ENCODE measurements at regions not wholly inside any gene's neighbourhood (a gene's known extent, or its start where the extent isn't known, plus 50 kb on each side); places are given as distances from the start of the nearest gene placed in this dataset.

DNA sequence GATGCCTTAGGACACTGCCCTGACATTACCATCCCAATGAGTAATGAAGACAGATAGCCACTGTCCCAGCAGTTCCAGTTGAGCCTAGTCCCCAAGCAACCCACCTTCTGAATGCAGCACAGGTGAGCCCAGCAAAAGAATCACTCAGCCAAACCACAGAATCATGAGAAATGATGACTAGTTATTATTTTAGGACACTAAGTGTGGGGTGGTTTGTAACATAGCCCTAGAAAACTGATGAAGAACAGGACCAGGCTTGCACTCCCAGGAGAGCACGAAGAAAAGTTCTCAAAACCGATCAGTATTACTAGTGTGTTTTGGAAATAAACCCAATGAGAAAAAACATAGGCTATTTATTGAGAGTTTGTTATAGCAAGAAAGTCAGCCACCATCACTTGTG is 129.6 kb upstream of the CNTN6 start:
- no peak for DNase-seq

DNA sequence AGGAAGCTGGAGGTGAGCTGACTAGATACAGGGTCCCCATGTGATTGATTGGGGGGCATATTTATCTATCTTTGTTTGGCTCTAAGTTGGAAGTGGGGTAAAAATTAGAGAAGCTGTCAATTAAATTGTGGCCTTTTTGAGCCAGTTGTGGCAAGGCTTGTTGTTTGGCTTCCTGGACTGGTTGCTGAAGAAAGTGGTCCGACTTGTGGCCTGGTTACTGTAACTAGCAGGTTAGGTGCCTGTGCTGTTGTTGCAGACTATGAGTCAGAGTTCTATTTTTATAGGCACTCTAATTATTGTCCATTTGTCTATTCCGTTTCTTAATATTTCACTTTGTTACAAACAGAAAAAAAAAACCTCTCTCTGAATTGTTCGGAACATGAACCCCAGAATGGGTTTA is 129.1 kb upstream of the CNTN6 start:
- no peak for DNase-seq

DNA sequence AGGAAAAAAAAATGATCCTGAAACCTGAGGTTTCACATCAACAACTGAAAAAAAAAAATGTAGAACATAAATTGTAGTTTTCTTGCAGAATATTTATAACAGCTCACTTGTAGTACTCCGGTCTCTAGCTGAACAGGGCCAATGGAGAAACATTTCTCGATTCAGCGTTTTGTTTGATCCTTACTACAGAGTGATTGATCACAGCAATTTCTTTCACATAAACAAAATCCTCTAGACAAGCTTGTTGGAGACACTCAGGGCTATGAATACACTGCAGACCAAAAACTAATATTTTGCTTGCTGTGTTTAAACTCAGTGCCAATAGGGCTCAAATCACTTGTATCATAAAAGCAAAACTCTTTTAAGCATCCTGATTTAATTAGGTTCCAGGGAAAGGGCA is 127.0 kb upstream of the CNTN6 start:
- no peak for DNase-seq

DNA sequence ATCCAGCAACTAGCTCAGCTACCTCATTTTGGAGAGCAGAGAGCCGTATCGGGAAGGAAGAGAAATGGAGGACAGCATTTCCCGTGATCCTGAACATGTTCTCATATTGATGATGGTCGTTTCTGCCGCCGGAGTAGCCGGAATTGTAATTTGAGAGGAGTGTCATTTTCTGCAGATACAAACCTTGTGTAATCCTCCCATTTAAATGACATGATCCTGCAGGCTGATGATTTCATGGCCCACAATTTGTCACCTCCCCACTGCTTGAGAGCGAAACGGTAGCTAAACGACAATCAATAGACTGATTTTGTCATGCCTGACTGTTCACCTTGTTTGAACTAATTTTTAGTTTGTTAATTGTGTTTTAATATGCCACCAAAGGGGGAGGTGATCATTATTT is 126.5 kb upstream of the CNTN6 start:
- no peak for DNase-seq

DNA sequence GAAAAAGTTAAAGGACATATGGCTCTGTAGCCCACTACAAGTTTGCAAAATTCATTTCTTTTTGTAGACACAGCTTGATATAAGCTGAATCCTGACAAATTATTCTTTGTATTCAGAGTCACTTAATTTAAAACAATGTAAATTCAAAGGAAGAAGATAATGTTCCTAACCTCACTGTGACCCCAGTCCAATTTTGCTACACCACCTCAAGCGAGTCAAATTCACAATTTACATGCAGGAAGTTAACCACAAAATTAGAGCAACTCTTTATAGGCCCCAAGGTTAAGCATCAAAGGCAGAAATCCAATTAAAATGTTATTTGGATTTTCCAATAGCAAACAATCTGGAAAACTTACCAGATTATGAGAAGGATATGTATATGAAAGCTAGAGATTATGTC is 119.5 kb upstream of the CNTN6 start:
- DNase-seq: no peak

DNA sequence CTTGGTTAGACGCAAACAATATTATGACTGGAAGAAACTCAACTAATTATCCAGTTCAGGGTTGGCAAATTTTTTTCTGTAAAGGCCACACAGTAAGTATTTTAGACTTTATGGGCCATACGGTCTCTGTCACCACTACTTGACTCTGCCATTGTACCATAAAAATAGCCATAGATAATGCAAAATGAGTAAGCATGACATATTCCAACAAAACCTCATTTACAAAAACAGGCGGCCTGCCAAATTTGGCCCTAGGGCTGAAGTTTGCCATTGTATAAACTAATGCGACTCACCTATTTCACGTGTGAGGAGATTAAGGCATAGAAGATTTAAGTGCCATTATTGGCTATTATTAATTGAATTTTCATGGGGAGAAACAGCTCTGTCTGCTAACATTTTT is 116.8 kb upstream of the CNTN6 start:
- DNase-seq: no peak

DNA sequence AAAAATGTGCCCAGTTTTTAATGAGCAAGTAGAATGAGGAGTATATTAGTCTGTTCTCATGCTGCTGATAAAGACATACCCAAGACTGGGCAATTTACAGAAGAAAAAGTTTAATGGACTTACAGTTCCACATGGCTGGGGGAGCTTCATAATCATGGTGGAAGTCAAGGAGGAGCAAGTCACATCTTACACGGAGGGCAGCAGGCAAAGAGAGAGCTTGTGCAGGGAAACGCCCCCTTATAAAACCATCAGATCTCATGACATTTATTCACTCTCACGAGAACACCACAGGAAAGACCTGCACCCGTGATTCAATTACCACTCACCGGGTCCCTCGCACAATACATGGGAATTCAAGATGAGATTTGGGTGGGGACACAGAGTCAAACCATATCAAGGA is 111.7 kb upstream of the CNTN6 start:
- DNase-seq: no peak

DNA sequence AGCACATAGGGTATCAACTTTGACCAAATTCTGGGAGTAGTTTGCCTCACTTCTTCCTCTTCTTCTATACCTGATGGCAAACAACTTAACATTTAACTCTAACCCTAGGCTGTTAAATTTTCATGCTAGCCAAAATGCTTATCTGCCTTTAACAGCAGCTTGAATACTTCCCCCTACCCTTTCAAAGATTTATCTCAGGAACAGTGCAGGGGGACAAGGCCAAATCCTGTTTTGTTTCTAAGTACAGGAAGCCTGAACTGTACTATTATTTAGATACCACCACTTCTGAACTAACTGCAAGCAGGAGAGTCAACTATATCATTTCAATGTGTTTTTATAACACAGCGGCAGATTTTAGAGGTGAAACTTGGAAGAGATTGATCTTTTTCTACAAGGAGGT is 104.0 kb upstream of the CNTN6 start:
- no peak for DNase-seq

DNA sequence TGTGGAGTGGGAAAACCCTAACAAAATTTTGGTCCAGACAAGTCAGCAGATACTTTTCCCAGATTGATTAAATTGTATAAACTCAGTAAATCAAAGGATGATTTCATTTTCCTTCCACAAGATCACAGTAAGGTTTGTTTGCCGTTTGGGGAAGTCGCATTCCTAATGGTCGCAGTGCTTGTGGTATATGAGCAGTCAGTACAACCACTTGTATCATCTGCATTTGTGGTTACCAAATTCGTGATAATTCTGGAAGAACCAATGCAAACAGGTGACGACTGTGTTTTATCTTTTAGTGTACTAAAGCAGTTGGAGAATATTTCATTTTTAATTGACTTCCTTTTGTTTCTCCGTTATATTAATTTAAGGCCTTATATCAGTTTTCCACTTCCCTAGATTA is 100.0 kb upstream of the CNTN6 start:
- no peak for DNase-seq

DNA sequence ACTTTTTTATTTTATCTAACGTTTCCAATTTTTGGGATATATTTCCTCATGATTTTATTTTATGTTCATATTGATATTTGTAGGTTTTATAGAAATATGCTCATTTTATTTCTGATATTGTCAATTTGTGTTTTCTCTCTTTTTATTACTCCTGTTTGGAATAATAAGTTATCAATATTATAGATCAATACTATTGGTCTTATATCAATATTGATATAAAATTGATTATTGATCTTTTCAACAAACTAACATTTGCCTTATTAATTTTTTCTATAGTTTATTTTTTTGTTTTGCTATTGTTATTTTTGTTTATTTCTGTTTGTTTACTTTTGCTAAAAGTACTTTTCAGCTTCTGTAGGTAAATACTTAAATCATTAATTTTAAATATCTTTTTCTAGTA is 90.8 kb upstream of the CNTN6 start:
- no peak for DNase-seq

DNA sequence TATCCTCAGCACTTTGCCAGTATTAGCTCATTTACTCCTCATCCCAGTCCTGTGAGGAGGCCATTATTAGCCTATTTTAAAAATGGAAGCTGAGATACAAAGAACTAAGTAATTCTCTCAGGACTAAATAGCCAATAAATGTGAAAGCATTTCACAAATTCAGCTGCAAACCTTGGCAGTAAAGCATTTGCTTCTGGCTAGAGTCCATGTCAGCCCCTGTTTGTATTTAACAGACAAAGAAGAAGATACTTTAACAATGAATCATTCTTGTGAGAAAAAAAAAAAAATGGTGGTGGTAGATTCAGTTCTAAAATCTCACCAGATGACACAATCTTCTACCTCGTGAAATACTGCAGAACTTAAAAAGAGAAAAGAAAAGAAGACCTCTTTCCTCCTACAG is 85.0 kb upstream of the CNTN6 start:
- DNase-seq: no peak

DNA sequence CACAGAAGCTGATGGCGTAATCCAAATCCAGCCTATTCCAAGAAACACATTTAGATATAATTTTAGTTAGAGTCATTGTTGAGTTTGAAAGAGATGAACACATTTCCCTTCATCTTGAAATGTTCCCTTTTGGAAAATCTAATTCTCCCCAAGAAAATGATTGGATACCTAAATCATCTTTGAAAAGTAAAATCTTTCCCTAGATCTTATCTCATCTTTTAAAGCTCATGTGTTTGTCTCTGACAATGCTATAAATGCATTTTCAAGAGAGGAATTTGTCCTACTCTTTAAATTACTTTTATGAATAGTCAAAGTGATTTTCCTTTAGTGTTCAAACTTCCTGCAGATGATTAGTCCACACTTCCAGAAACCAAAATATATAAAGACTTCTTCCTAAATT is 82.6 kb upstream of the CNTN6 start:
- DNase-seq: no peak

DNA sequence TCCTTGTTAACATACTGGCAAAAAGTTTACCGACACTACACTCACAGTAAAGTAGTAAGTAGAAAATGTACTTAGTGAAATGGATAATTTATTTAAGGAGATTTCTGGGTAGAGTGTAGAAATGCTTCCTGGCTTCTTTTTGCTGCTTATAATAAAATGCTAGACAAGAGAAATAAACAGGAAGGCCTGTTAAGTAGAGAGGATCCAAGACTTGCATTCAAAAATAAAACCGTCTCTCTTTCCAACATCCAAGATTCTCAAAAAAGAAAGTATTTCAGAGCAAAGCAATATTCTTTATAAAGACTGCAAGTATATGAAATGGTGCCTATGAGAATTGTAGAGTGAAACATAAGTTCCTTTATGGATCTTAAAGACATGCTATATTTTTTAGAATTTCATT is 77.0 kb upstream of the CNTN6 start:
- DNase-seq: no peak

DNA sequence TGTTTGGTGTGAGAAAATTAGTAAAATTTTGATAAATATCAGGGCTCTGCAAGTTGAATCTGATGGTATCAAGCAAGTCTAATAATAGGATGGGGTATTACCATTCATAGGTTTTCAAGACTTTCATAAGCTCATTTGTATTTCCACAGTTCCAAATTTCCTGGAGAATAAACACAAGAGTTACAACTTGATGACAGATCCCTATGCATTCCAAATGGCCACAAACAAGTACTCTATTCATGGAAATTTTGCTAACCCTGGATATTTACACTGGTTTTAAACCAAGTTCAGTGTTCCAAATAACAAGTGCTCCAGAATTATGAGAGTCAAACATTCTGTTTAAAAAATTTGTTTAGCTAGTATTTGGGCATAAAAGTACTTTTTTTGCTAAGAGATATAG is 75.0 kb upstream of the CNTN6 start:
- DNase-seq: no peak

DNA sequence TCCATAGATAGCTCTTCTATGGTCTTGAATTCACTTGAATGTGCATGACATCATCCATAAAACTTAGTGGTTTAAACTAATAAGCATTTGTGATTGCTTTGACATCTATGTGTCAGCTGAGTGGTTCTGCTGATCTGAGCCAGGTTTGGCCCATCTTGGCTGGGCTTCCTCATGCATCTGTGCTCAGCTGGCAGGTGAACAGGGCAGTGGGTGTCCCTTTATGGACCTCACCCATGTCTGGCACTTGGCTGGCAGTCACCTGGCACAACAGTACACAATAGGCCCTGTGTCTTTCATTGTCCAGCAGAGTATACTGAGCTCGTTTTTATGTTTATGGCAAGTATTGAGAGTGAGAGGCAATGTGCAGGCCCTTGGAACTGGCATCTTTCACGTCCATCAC is 73.7 kb upstream of the CNTN6 start:
- DNase-seq: no peak

DNA sequence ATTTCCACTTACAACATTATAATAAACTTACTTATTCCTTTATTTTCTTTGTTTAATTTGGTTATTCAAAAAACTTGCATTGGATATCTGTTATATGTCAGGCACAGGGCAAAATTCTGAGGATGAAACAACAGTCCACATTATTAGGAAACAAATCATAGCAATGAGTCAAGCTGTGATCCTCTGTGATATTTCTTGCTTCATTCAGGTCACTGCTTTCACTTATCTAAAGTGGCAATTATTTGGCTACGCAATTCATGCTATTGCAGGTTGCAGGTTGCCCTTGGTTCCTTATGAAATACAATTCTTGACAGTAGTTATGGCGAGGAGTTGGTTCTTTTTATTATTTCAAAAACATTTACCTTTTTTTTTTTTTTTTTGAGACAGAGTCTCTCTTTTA is 66.4 kb upstream of the CNTN6 start:
- DNase-seq: no peak

DNA sequence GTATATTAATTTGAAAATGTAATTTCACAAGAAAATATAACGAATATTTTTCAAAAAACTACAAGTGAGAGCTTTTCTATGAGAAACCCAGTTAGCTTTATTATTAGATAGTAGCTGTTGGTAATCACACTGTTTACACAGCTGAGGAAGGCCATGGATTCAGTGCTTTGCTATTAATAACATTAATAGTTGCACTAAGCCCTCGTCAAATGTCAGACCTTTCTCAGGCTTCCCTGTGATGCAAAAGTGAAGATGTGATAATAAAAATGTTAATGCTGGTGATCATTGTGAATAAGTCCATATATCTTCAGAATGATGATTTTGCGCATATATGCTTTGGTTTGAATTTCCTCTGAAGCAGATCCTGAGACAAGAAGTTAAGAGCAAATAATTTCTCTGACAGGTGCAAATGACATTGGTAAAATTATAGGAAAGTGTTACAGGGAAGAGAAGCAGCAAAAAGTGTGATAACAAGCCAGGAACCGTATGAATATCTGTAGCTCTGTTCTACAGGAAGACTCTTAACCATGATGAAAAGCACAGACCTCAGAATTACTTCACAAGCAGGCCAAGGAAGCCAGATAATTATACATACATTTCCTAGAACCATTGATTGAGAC is 56.5 kb upstream of the CNTN6 start:
- no peak for DNase-seq

DNA sequence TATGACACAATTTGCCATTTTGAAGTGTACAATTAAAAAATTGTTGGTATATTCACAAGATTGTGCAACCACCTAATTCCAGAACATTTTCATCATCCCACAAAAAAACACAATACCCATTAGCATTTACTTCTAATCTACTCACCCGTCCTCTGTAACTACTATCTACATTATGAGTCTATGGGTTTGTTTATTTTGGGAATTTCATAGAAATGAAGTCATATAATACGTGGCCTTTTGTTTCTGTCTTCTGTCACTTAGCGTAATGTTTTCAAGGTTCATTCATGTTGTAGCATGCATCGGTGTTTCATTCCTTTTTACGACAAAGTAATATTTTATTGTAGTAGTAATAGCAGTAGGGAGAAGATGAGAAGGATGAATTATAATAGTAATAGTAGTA is 55.2 kb upstream of the CNTN6 start:
- no peak for DNase-seq
